Activated CD8-positive, alpha-beta T cell treated with anti-CD3 and anti-CD28 coated beads for 36 hours (primary cell): ENCODE measurements at regions not wholly inside any gene's neighbourhood (a gene's known extent, or its start where the extent isn't known, plus 50 kb on each side); places are given as distances from the start of the nearest gene placed in this dataset.

Experiments
- ATAC-seq: fragments of 200-7000 bp; cut with Tn5 transposase; one replicate; pipeline ENCODE4 v1.10.0; 2021; ENCODE audit warnings: mild to moderate bottlenecking, moderate library complexity
- CTCF ChIA-PET: fragments of 350-600 bp; sonication (Branson Sonifier 250); formaldehyde crosslinking; loops from one replicate; lab custom pipeline; 2021; ENCODE audit warnings: antibody characterized with exemption; lab: Charles Lee
- POLR2A ChIA-PET: fragments of 350-600 bp; sonication (Branson Sonifier 250); formaldehyde crosslinking; loops from one replicate; lab custom pipeline; 2021; ENCODE audit warnings: antibody characterized with exemption; lab: Charles Lee
- DNase-seq: peaks from one replicate; pipeline ENCODE4 v3.0.0-alpha.2; 2020
- H3K27ac Mint-ChIP-seq: one replicate; pipeline ENCODE4 v1.8.0; 2021; ENCODE audit warnings: mild to moderate bottlenecking, mixed read lengths
- H3K27me3 Mint-ChIP-seq: one replicate; pipeline ENCODE4 v1.8.0; 2021; ENCODE audit warnings: mixed read lengths
- H3K36me3 Mint-ChIP-seq: one replicate; pipeline ENCODE4 v1.8.0; 2021; ENCODE audit warnings: low read depth, mixed read lengths
- H3K4me1 Mint-ChIP-seq: one replicate; pipeline ENCODE4 v1.8.0; 2021; ENCODE audit warnings: low read depth, mixed read lengths
- H3K4me3 Mint-ChIP-seq: one replicate; pipeline ENCODE4 v1.8.0; 2021; ENCODE audit warnings: mild to moderate bottlenecking, moderate library complexity, mixed read lengths
- H3K9me3 Mint-ChIP-seq: one replicate; pipeline ENCODE4 v1.8.0; 2021; ENCODE audit warnings: mixed read lengths
- intact Hi-C: fragments of 100-400 bp; cut with micrococcal nuclease; formaldehyde crosslinking; loops from one replicate; pipeline ENCODE4 v1.10.0; 2022
- TF ChIP-seq, protein P1 (sequence below): fragments of 200-600 bp; IDR thresholded peaks from one replicate; pipeline ENCODE4 v1.8.0; 2022; ENCODE audit warnings: antibody characterized with exemption, mild to moderate bottlenecking

DNA sequence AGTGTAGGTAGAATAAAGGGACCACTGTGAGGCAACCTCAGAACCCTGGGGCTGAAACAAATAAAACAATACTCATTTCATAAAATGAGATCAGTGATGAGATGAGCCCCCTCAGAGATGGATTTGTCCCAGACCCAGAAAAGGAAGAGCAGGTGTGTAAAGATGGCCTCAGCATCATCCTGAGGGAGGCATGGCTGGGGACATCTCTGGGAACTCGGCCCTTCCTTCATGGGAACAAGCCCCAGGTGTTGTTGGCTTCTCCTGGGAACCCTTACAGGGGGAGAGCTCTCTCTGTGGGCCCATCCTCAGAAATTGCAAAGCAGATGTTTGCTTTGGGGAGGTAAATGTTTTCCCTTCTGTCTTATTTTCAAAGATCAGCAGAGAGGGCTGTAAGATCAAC is 133.2 kb upstream of the USP24 start:
- intact Hi-C loops = no loop called here
- no peaks in the 10 kb centered on the region for H3K36me3 Mint-ChIP-seq
- peaks cover 4% of the 10 kb centered on the region for H3K27me3 Mint-ChIP-seq
- H3K9me3 Mint-ChIP-seq = no peaks in the 10 kb centered on the region
- H3K4me1 Mint-ChIP-seq = no peaks in the 10 kb centered on the region
- TF ChIP-seq, protein P1, sequence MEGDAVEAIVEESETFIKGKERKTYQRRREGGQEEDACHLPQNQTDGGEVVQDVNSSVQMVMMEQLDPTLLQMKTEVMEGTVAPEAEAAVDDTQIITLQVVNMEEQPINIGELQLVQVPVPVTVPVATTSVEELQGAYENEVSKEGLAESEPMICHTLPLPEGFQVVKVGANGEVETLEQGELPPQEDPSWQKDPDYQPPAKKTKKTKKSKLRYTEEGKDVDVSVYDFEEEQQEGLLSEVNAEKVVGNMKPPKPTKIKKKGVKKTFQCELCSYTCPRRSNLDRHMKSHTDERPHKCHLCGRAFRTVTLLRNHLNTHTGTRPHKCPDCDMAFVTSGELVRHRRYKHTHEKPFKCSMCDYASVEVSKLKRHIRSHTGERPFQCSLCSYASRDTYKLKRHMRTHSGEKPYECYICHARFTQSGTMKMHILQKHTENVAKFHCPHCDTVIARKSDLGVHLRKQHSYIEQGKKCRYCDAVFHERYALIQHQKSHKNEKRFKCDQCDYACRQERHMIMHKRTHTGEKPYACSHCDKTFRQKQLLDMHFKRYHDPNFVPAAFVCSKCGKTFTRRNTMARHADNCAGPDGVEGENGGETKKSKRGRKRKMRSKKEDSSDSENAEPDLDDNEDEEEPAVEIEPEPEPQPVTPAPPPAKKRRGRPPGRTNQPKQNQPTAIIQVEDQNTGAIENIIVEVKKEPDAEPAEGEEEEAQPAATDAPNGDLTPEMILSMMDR = no peak
- no peak for ATAC-seq
- no peak overlapping the region for H3K27ac Mint-ChIP-seq
- H3K4me3 Mint-ChIP-seq = no peak overlapping the region
- POLR2A ChIA-PET = no interaction called here
- DNase-seq = no peak
- CTCF ChIA-PET = interaction anchor here (1.0 kb wide), 1 partner anchor 27 kb away, joined by 3 read pairs; no protein-coding TSS in a partner anchor

DNA sequence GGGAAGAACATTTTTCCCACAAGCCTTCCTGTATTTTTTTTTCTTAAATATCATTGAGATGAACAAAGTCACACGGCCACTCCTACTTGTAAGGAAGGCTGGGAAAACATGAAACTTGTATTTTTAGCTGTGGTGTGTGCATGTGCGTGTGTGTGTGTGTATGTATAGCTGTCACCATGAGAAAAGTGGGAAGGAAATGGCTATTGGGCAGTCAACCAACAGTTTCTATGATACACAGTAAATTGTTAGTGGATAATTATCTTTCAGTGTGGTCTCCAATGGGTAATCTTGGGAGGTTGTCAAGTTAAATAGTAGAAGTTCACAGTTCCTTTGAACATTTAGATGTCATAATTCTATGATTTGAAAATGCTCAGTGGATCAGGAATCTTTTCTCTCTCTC is 132.7 kb upstream of the USP24 start:
- TF ChIP-seq, protein P1 = no peak
- no peak overlapping the region for H3K4me3 Mint-ChIP-seq
- no peaks in the 10 kb centered on the region for H3K36me3 Mint-ChIP-seq
- intact Hi-C loops = no loop called here
- peaks cover 4% of the 10 kb centered on the region for H3K27me3 Mint-ChIP-seq
- no peak overlapping the region for H3K27ac Mint-ChIP-seq
- ChIA-PET CTCF (interaction anchor here (1.0 kb wide), 1 partner anchor 31 kb away, joined by 3 read pairs; no protein-coding TSS in a partner anchor), POLR2A (no interaction called here)
- H3K9me3 Mint-ChIP-seq = no peaks in the 10 kb centered on the region
- DNase-seq = no peak
- no peak for ATAC-seq
- H3K4me1 Mint-ChIP-seq = no peaks in the 10 kb centered on the region

DNA sequence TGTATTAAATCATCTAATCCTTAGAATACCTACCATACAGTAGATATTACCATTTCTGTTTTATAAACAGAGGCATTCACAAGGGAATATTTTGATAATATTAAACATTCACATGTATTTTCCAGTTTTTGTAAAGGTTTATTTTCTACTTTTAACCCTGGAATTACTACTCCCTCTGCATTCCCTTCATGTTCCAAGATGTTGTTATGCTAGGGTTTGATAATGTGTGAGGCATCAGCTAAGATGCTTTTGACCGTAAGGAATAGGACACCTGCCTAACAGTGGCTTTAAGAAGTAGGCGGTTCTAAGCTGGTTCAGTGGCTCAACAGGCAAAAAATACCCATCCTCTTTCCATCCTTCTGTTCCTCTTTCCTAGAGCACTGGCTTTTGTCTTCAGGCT is 131.9 kb upstream of the USP24 start:
- H3K4me3 Mint-ChIP-seq = no peak overlapping the region
- ChIA-PET POLR2A (no interaction called here), CTCF (interaction anchor here (1.0 kb wide), 2 partner anchors 29 to 30 kb away, joined by 3 to 5 read pairs; no protein-coding TSS in a partner anchor)
- no peaks in the 10 kb centered on the region for H3K9me3 Mint-ChIP-seq
- ATAC-seq = no peak
- DNase-seq = no peak
- TF ChIP-seq, protein P1 = no peak
- no peaks in the 10 kb centered on the region for H3K4me1 Mint-ChIP-seq
- no peak overlapping the region for H3K27ac Mint-ChIP-seq
- intact Hi-C loops = no loop called here
- no peaks in the 10 kb centered on the region for H3K36me3 Mint-ChIP-seq
- H3K27me3 Mint-ChIP-seq = peaks cover 4% of the 10 kb centered on the region

DNA sequence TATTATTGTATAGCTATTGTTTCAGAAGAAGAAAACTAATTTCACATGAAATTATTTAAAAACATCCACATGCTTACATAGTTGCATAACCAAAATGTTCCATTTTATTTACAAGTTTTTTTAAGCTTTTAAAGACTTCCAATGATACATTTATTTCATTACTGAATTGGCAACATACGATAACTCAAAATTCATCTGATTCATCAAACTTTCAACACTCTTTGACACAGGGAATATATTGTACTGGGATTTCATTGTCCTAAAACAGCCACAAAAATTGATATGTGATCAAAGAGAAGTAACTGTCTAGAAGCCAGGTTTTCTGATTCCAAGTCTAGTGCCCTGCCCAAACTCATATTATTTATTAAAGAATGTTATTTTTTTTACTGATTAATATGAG is 131.4 kb upstream of the USP24 start:
- DNase-seq (no peak), ATAC-seq (no peak)
- Mint-ChIP-seq H3K36me3 (no peaks in the 10 kb centered on the region), H3K27ac (no peak overlapping the region), H3K4me3 (no peak overlapping the region), H3K4me1 (no peaks in the 10 kb centered on the region), H3K9me3 (no peaks in the 10 kb centered on the region), H3K27me3 (peaks cover 4% of the 10 kb centered on the region)
- CTCF ChIA-PET = interaction anchor here (0.7 to 1.0 kb wide), 2 partner anchors 10 to 29 kb away, joined by 4 to 5 read pairs; no protein-coding TSS in a partner anchor
- TF ChIP-seq, protein P1 = no peak
- intact Hi-C loops = no loop called here
- POLR2A ChIA-PET = no interaction called here

DNA sequence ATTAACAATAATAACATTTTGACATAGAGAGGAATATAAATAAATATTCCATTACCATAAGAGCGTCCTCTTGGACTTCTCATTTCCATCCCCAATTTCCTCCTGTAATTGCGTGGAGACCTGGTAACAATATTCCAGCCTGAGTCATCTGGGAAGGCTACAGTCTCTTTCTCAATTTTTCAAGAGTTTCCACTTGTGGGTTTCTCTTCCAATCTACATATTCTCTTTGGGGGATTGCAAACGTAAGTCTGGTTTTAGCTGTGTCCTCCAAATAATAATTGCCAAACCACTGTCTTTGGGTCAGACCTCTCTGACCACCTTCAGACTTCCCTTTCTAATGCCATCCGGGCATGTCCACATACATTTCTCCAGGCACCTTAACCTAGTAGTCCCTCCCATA is 124.5 kb upstream of the USP24 start:
- CTCF ChIA-PET = no interaction called here
- TF ChIP-seq, protein P1 = no peak
- Mint-ChIP-seq H3K9me3 (peaks cover 10% of the 10 kb centered on the region), H3K4me3 (no peak overlapping the region), H3K27me3 (no peaks in the 10 kb centered on the region), H3K36me3 (no peaks in the 10 kb centered on the region), H3K4me1 (no peaks in the 10 kb centered on the region), H3K27ac (no peak overlapping the region)
- DNase-seq = no peak
- ATAC-seq = no peak
- POLR2A ChIA-PET = no interaction called here
- intact Hi-C loops = loop anchor here (5.0 kb wide), 1 partner anchor 52 kb away; no protein-coding TSS in a partner anchor
